ENCODE measurements at regions not wholly inside any gene's neighbourhood (a gene's known extent, or its start where the extent isn't known, plus 50 kb on each side); places are given as distances from the start of the nearest gene placed in this dataset.

DNA sequence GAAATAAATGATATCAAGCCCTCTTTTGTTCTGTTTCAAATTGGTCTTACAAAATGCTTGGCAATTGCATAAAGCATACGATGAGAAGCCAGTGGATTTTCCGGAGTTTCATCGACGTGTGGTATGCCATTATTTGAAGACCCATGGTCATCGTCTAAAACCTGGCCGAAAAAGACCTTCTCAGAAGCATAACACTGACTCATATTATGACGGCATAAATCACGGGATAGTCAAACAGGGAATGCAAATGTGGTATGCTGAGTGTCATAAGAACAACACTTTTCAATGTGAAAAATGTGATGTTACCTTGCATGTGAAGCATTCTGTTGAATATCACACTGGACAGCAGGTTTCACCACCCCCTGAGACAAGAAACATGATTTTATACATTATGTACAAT, 695.2 kb downstream of the GRXCR1 start:
- no peak for TF ChIP-seq EZH2 (IDR thresholded peaks at IDR 0.05; ENCODE audit: borderline replicate concordance, low read depth, low read length, severe bottlenecking)
- TF ChIP-seq POLR2A (IDR thresholded peaks at IDR 0.05; ENCODE audit: low read depth, low read length), result no peak
- TF ChIP-seq, protein P1, sequence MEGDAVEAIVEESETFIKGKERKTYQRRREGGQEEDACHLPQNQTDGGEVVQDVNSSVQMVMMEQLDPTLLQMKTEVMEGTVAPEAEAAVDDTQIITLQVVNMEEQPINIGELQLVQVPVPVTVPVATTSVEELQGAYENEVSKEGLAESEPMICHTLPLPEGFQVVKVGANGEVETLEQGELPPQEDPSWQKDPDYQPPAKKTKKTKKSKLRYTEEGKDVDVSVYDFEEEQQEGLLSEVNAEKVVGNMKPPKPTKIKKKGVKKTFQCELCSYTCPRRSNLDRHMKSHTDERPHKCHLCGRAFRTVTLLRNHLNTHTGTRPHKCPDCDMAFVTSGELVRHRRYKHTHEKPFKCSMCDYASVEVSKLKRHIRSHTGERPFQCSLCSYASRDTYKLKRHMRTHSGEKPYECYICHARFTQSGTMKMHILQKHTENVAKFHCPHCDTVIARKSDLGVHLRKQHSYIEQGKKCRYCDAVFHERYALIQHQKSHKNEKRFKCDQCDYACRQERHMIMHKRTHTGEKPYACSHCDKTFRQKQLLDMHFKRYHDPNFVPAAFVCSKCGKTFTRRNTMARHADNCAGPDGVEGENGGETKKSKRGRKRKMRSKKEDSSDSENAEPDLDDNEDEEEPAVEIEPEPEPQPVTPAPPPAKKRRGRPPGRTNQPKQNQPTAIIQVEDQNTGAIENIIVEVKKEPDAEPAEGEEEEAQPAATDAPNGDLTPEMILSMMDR (IDR thresholded peaks at IDR 0.05; ENCODE audit: extremely low read depth in 1 of 2, insufficient read depth in 1 of 2, low read depth in 1 of 2, low read length in 2 of 2), result no peak
- TF ChIP-seq MYC (IDR thresholded peaks at IDR 0.05; ENCODE audit: low read depth, low read length), result no peak
- no peak for TF ChIP-seq POLR2AphosphoS5 (IDR thresholded peaks at IDR 0.05; ENCODE audit: insufficient read depth, low read depth, low read length)
- no peak for TF ChIP-seq JUN (IDR thresholded peaks at IDR 0.05; ENCODE audit: borderline replicate concordance, insufficient read depth, insufficient read length, low read depth)
- TF ChIP-seq, protein P2, sequence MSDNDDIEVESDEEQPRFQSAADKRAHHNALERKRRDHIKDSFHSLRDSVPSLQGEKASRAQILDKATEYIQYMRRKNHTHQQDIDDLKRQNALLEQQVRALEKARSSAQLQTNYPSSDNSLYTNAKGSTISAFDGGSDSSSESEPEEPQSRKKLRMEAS (IDR thresholded peaks at IDR 0.05; ENCODE audit: insufficient read depth, insufficient read length), result no peak
- no peak for TF ChIP-seq FOS (IDR thresholded peaks at IDR 0.05; ENCODE audit: borderline replicate concordance, insufficient read depth, low read length)
